IMR-90 (cell line): ENCODE measurements at regions not wholly inside any gene's neighbourhood (a gene's known extent, or its start where the extent isn't known, plus 50 kb on each side); places are given as distances from the start of the nearest gene placed in this dataset.

Experiments
- CEBPB ChIP-seq: IDR thresholded peaks from 2 replicates; pipeline ENCODE4 v1.6.1; 2012; ENCODE audit warnings: low read depth, low read length, improper control_type of control experiment
- CTCF ChIP-seq: conservative IDR thresholded peaks from 2 replicates; pipeline ENCODE4 v1.5.1; 2012; ENCODE audit warnings: mild to moderate bottlenecking, low read depth, low read length, improper control_type of control experiment
- FOS ChIP-seq: fragments of 150-350 bp; IDR thresholded peaks from 2 replicates; pipeline ENCODE4 v1.6.1; 2016; ENCODE audit warnings: low read depth, low read length
- RAD21 ChIP-seq: IDR thresholded peaks from 2 replicates; pipeline ENCODE4 v1.6.1; 2012; ENCODE audit warnings: low read length, improper control_type of control experiment
- RCOR1 ChIP-seq: IDR thresholded peaks from 2 replicates; pipeline ENCODE4 v1.6.1; 2012; ENCODE audit warnings: mild to moderate bottlenecking, low read length, improper control_type of control experiment; ENCODE audit not compliant: insufficient replicate concordance
- RFX5 ChIP-seq: IDR thresholded peaks from 2 replicates; pipeline ENCODE4 v1.8.0; 2012; ENCODE audit warnings: low read depth, mild to moderate bottlenecking, low read length, moderate library complexity

GRCh38 chr13:79225487-79226232 lies 180.4 kb downstream of the RBM26 start:
- TF ChIP-seq RCOR1 (no peak), CTCF (no peak), CEBPB (no peak), RFX5 (no peak), FOS (no peak), RAD21 (no peak)
